ENCODE measurements at regions not wholly inside any gene's neighbourhood (a gene's known extent, or its start where the extent isn't known, plus 50 kb on each side); places are given as distances from the start of the nearest gene placed in this dataset.

GRCh38 chr11:88427719-88428118 is 90.2 kb upstream of the CTSC start:
- TF ChIP-seq CTCF (IDR thresholded peaks at IDR 0.05 in 4 of 5, conservative IDR thresholded peaks at IDR 0.05 in 1 of 5) (no peak), POLR2A (IDR thresholded peaks at IDR 0.05) (no peak)

Data from gastrocnemius medialis (tissue), 4 donors.